ENCODE measurements at regions not wholly inside any gene's neighbourhood (a gene's known extent, or its start where the extent isn't known, plus 50 kb on each side); places are given as distances from the start of the nearest gene placed in this dataset.

- no peak for DNase-seq (ENCODE audit: low spot score)
- peaks cover 1% of the 10 kb centered on the region for H3K27me3 Mint-ChIP-seq (ENCODE audit: unreplicated experiment)
Observed at GRCh38 chr2:234635284-234635683, 138.4 kb upstream of the ARL4C start.

GRCh38 chr2:234633581-234634230 is 136.8 kb upstream of the ARL4C start:
- DNase-seq (ENCODE audit: low spot score) = no peak
- Mint-ChIP-seq H3K4me3 (ENCODE audit: unreplicated experiment) (no peak overlapping the region), H3K27me3 (ENCODE audit: unreplicated experiment) (peaks cover 1% of the 10 kb centered on the region), H3K36me3 (ENCODE audit: low read depth, unreplicated experiment) (peaks cover 4% of the 10 kb centered on the region), H3K4me1 (ENCODE audit: unreplicated experiment) (peaks cover 9% of the 10 kb centered on the region), H3K9me3 (ENCODE audit: unreplicated experiment) (no peaks in the 10 kb centered on the region), H3K27ac (ENCODE audit: unreplicated experiment) (no peak overlapping the region)
- TF ChIP-seq CTCF (IDR thresholded peaks at IDR 0.05; ENCODE audit: unreplicated experiment) = no peak

More at GRCh38 chr2:234635284-234635683, 138.4 kb upstream of the ARL4C start:
- Mint-ChIP-seq H3K36me3 (ENCODE audit: low read depth, unreplicated experiment) (peaks cover 4% of the 10 kb centered on the region), H3K9me3 (ENCODE audit: unreplicated experiment) (no peaks in the 10 kb centered on the region), H3K4me3 (ENCODE audit: unreplicated experiment) (no peak overlapping the region), H3K27ac (ENCODE audit: unreplicated experiment) (no peak overlapping the region), H3K4me1 (ENCODE audit: unreplicated experiment) (peaks cover 8% of the 10 kb centered on the region)
- no peak for TF ChIP-seq CTCF (IDR thresholded peaks at IDR 0.05; ENCODE audit: unreplicated experiment)

- Mint-ChIP-seq H3K4me3 (ENCODE audit: unreplicated experiment) (no peak overlapping the region), H3K4me1 (ENCODE audit: unreplicated experiment) (peaks cover 9% of the 10 kb centered on the region), H3K9me3 (ENCODE audit: unreplicated experiment) (no peaks in the 10 kb centered on the region), H3K36me3 (ENCODE audit: low read depth, unreplicated experiment) (peaks cover 4% of the 10 kb centered on the region), H3K27ac (ENCODE audit: unreplicated experiment) (no peak overlapping the region), H3K27me3 (ENCODE audit: unreplicated experiment) (no peaks in the 10 kb centered on the region)
- TF ChIP-seq CTCF (IDR thresholded peaks at IDR 0.05; ENCODE audit: unreplicated experiment) = no peak
- no peak for DNase-seq (ENCODE audit: low spot score)
Observed at GRCh38 chr2:234632527-234633391, 135.9 kb upstream of the ARL4C start.

- no peak for DNase-seq (ENCODE audit: low spot score)
- Mint-ChIP-seq H3K36me3 (ENCODE audit: low read depth, unreplicated experiment) (peaks cover 4% of the 10 kb centered on the region), H3K27ac (ENCODE audit: unreplicated experiment) (no peak overlapping the region), H3K4me3 (ENCODE audit: unreplicated experiment) (no peak overlapping the region), H3K27me3 (ENCODE audit: unreplicated experiment) (no peaks in the 10 kb centered on the region), H3K4me1 (ENCODE audit: unreplicated experiment) (peaks cover 9% of the 10 kb centered on the region), H3K9me3 (ENCODE audit: unreplicated experiment) (no peaks in the 10 kb centered on the region)
- no peak for TF ChIP-seq CTCF (IDR thresholded peaks at IDR 0.05; ENCODE audit: unreplicated experiment)
Observed at GRCh38 chr2:234631646-234632514, 135.0 kb upstream of the ARL4C start.
